ENCODE measurements at regions not wholly inside any gene's neighbourhood (a gene's known extent, or its start where the extent isn't known, plus 50 kb on each side); places are given as distances from the start of the nearest gene placed in this dataset.

DNA sequence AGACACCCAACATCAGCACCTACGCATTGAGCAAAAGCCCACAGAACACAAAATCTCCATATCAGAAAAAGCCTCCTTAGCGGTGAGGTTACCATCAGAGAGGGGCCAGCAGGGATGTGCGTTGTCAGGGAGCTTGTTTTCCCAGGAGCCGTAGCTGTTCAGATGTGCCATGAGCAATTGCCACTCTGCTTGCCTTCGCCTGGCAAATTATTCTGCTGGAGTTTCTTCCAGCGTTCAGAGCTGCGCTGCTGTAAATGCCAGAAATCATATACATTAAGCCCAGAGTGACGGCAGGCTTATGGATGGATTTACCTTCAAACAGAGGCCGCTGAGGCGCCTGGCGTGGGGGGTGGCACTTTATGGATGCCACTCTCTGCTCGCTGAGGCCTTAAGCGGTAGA, 632.3 kb downstream of the BCOR start:
- TF ChIP-seq, protein P1, sequence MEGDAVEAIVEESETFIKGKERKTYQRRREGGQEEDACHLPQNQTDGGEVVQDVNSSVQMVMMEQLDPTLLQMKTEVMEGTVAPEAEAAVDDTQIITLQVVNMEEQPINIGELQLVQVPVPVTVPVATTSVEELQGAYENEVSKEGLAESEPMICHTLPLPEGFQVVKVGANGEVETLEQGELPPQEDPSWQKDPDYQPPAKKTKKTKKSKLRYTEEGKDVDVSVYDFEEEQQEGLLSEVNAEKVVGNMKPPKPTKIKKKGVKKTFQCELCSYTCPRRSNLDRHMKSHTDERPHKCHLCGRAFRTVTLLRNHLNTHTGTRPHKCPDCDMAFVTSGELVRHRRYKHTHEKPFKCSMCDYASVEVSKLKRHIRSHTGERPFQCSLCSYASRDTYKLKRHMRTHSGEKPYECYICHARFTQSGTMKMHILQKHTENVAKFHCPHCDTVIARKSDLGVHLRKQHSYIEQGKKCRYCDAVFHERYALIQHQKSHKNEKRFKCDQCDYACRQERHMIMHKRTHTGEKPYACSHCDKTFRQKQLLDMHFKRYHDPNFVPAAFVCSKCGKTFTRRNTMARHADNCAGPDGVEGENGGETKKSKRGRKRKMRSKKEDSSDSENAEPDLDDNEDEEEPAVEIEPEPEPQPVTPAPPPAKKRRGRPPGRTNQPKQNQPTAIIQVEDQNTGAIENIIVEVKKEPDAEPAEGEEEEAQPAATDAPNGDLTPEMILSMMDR (IDR thresholded peaks at IDR 0.05; ENCODE audit: borderline replicate concordance, insufficient read depth, low read depth, low read length) = no peak
- no peak overlapping the region for H3K4me3 ChIP-seq (ENCODE audit: low read depth, low read length)

DNA sequence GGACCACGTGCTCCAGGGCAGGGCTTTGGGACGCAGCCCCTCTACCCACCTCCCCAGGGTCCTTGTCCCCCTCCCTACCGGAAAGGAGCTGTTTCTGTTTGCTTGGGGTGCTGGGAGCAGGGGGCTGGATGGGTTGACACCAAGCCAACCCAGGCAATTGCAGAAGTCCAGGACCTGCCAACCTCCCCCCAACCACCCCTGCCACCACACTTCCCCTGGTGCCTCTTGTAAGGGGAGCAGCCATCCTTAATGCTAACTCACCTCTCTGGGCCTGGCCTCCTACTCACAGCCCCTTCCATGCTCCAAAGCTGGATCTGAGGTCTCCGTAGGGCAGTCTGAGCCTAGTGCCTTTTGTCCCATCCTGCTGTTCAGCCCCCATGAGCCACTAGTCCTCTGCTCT, 631.9 kb downstream of the BCOR start:
- TF ChIP-seq, protein P1 (IDR thresholded peaks at IDR 0.05; ENCODE audit: borderline replicate concordance, insufficient read depth, low read depth, low read length) = no peak
- H3K4me3 ChIP-seq (ENCODE audit: low read depth, low read length) = no peak overlapping the region

DNA sequence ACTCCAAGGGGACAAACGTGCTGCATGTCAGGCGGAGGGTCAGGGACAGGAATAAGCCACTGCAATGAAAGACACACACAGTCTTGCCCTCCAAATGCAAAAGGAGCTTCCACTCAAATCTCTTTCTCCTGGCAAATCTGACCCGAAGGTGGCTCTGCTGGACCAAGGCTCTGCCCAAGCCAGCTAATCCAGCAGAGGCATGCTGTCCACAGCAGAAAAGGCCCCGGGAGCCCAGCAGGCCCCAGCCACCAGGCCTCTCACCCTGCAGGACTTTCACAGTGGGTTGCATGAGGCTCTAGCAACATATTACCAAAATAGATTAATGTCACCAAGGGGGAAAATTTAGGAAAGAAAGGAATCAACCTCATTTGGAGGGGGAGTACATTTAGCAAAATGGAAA, 628.6 kb downstream of the BCOR start:
- H3K4me3 ChIP-seq (ENCODE audit: low read depth, low read length) = no peak overlapping the region
- TF ChIP-seq, protein P1 (IDR thresholded peaks at IDR 0.05; ENCODE audit: borderline replicate concordance, insufficient read depth, low read depth, low read length) = no peak

DNA sequence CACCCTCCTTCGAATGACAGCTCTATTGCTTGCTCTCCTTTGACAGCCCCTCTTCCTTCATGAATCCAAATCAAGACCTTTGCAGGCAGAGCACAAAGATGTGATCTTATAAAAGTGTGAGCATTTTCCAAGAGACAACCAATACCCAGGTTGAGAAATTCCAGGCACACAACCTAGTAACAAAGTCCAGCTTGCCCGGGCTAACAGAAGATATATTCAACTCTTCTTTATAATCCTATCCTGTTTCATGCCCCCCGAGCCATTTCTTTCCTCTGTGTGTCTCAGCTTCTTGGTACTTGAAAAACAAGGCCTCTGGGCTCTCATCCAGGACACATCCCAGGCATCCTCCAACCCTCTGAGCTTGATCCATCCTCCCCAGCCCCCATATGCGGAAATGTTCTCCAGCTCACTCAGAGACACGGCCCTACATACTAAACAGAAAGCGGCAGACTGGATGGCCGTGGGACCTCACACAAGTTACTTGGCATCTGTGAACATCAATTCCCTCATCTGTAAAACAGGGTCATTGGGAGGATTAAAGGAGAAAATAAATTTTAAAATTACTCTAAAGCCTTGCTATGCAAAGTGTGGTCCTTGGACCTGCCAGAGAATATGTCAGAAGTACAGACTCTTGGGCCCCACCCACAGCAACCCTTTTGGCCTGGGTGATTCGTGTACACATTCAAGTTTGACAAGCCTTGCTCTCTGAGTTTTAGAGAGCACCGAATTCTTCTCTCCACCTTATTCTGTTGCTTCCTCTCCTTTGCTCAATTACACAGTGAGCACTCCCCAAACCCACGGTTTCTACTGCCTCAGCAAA, 627.0 kb downstream of the BCOR start:
- TF ChIP-seq, protein P1 (IDR thresholded peaks at IDR 0.05; ENCODE audit: borderline replicate concordance, insufficient read depth, low read depth, low read length) = no peak
- no peak overlapping the region for H3K4me3 ChIP-seq (ENCODE audit: low read depth, low read length)

DNA sequence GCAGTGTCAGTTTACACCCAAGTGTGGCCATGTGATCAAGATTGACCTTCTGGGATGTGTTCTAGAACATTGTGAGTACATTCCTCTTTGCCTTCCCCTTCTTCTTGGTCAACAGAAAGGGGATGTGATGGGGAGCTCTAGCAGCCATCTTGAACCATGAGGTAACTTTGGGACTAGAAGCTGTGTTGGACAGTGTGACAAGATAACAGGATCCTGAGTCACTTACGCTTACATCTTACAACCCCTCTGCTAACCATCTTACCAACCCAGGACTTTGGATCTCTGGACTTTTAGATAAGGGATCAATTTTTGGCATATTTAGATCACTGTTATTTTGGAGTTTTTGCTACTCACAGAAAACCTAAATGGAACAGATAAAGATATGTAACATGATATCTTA, 625.6 kb downstream of the BCOR start:
- H3K4me3 ChIP-seq (ENCODE audit: low read depth, low read length) = no peak overlapping the region
- TF ChIP-seq, protein P1 (IDR thresholded peaks at IDR 0.05; ENCODE audit: borderline replicate concordance, insufficient read depth, low read depth, low read length) = no peak

DNA sequence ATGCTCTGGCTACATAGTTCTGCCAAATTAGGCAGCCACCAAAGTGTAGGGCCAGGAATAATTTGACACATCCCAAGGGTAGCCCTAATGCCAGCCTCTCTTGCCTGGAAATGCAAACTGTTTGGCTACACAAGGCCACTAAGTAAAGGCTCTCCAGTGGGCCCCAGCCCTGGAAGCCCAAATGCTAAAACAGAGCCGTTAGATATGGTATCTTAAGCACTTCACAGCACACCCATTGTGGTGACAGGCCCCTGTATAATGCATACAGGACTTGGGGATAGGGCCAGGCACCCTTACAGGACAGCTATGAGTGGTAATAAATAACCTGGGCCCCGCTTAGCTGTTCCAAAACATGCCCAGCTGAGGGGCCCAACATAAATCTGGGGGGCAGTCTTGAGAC, 623.9 kb downstream of the BCOR start:
- TF ChIP-seq, protein P1 (IDR thresholded peaks at IDR 0.05; ENCODE audit: borderline replicate concordance, insufficient read depth, low read depth, low read length) = no peak
- H3K4me3 ChIP-seq (ENCODE audit: low read depth, low read length) = no peak overlapping the region

DNA sequence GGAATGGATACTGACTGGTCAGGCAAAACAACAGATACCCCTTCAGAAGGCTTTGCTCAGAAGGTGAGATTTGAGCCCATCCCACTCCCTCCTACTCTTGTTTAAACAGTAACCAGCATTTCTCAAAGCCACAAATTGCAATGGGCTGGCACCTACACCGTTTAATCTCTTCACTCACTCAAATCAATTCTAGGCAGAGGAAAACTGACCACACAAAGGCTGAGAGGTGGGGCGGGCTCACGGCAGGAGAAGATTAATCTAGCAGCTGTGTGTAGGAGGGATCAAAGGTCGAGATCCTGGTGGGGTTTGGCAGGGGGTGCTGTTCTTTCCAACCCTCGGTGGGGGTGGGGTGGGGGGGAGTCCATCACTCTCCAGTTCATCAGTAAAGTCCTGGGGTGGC, 622.4 kb downstream of the BCOR start:
- H3K4me3 ChIP-seq (ENCODE audit: low read depth, low read length) = no peak overlapping the region
- TF ChIP-seq, protein P1 (IDR thresholded peaks at IDR 0.05; ENCODE audit: borderline replicate concordance, insufficient read depth, low read depth, low read length) = no peak

Measured in GM12875 (cell line).